ENCODE measurements at regions not wholly inside any gene's neighbourhood (a gene's known extent, or its start where the extent isn't known, plus 50 kb on each side); places are given as distances from the start of the nearest gene placed in this dataset.
A peak's percentile ranks its signal among the peaks of the same experiment; 100 is the strongest.

GRCh38 chr11:129300099-129300498 lies 75.5 kb upstream of the BARX2 start:
- no peak for TF ChIP-seq CHD4 (IDR thresholded peaks at IDR 0.05; ENCODE audit: borderline replicate concordance)
- no peak for TF ChIP-seq ZFP36 (IDR thresholded peaks at IDR 0.05; ENCODE audit: borderline replicate concordance, partially characterized antibody)
- no peak for TF ChIP-seq RAD21 (conservative IDR thresholded peaks at IDR 0.05 in 1 of 2, IDR thresholded peaks at IDR 0.05 in 1 of 2)
- no peak for TF ChIP-seq HOXB13 (CRISPR knock-in tag; IDR thresholded peaks at IDR 0.05; ENCODE audit: low read depth)
- TF ChIP-seq ZC3H11A (IDR thresholded peaks at IDR 0.05): no peak
- no peak for TF ChIP-seq FOXS1 (CRISPR knock-in tag; IDR thresholded peaks at IDR 0.05)
- TF ChIP-seq EHMT2 (IDR thresholded peaks at IDR 0.05; ENCODE audit: low read depth): no peak
- TF ChIP-seq FOSL2 (IDR thresholded peaks at IDR 0.05): no peak
- no peak for TF ChIP-seq FOSL2 (CRISPR knock-in tag; IDR thresholded peaks at IDR 0.05)
- TF ChIP-seq ATOH8 (CRISPR knock-in tag; IDR thresholded peaks at IDR 0.05; ENCODE audit: low read depth): no peak
- TF ChIP-seq HOXA7 (CRISPR knock-in tag; IDR thresholded peaks at IDR 0.05): no peak
- TF ChIP-seq RNF2 (IDR thresholded peaks at IDR 0.05; ENCODE audit: borderline replicate concordance, low read depth): no peak
- no peak for TF ChIP-seq BHLHE40 (IDR thresholded peaks at IDR 0.05; ENCODE audit: low read depth, low read length)
- TF ChIP-seq FOSB (CRISPR knock-in tag; IDR thresholded peaks at IDR 0.05): no peak
- no peak for TF ChIP-seq SREBF2 (IDR thresholded peaks at IDR 0.05)
- no peak for TF ChIP-seq CEBPB (IDR thresholded peaks at IDR 0.05)
- CTCF ChIA-PET: no interaction called here

GRCh38 chr11:129298988-129299387 lies 76.7 kb upstream of the BARX2 start:
- FAIRE-seq: no peak
- CTCF ChIA-PET: no interaction called here
- TF ChIP-seq EHMT2 (IDR thresholded peaks at IDR 0.05; ENCODE audit: low read depth): no peak
- peak; percentile 85 for TF ChIP-seq NFE2L2 (conservative IDR thresholded peaks at IDR 0.05; ENCODE audit: low read length)
- TF ChIP-seq POLR2AphosphoS2 (conservative IDR thresholded peaks at IDR 0.05; ENCODE audit: low read length): no peak
- peak; percentile 87 for TF ChIP-seq MAFK (IDR thresholded peaks at IDR 0.05; ENCODE audit: partially characterized antibody)
- Histone ChIP-seq H3K9me3 (no peaks in the 10 kb centered on the region), H3K27ac (peak overlapping the region in 1 of 2 experiments; percentile 13; a peak in 2 of 6 replicates), H3K4me3 (no peak overlapping the region), H3K4me1 (0 out of 3 replicates have a peak, but pooled peaks cover 3% of the 10 kb centered on the region), H3K4me2 (no peak overlapping the region)
- ATAC-seq: no peak
- 97% methylated on average over 2 of the region's 2 CpGs for WGBS (ENCODE audit: missing lambda C conversion rate)
- no peak for DNase-seq (ENCODE audit: low read depth in 1 of 2, low spot score in 1 of 2)
- POLR2A ChIA-PET: no interaction called here

More at GRCh38 chr11:129300099-129300498, 75.5 kb upstream of the BARX2 start:
- no peaks in the 10 kb centered on the region for H3K9me3 ChIP-seq
- H3K27ac ChIP-seq: no peak overlapping the region
- no peak for FAIRE-seq
- no peak for DNase-seq (ENCODE audit: low read depth in 1 of 2, low spot score in 1 of 2)
- ATAC-seq: no peak
- H3K4me3 ChIP-seq: no peak overlapping the region
- WGBS (ENCODE audit: missing lambda C conversion rate): 89% methylated on average over 3 of the region's 3 CpGs
- H3K4me2 ChIP-seq: no peak overlapping the region
- POLR2A ChIA-PET: no interaction called here
- 0 out of 3 replicates have a peak, but pooled peaks cover 3% of the 10 kb centered on the region for H3K4me1 ChIP-seq

- ChIA-PET POLR2A (no interaction called here), CTCF (interaction anchor here (0.9 to 2.5 kb wide), 2 partner anchors 26 to 36 kb away, joined by 4 to 5 read pairs; no protein-coding TSS in a partner anchor)
- DNase-seq (ENCODE audit: low read depth in 1 of 2, low spot score in 1 of 2) (no peak), ATAC-seq (no peak), FAIRE-seq (no peak)
- Histone ChIP-seq H3K9me3 (no peaks in the 10 kb centered on the region), H3K4me3 (no peak overlapping the region), H3K4me2 (no peak overlapping the region), H3K27ac (no peak overlapping the region), H3K4me1 (0 out of 3 replicates have a peak, but pooled peaks cover 3% of the 10 kb centered on the region)
- 70% methylated on average over 5 of the region's 5 CpGs for WGBS (ENCODE audit: missing lambda C conversion rate)
- TF ChIP-seq MYC (IDR thresholded peaks at IDR 0.05; ENCODE audit: borderline replicate concordance, low read length) (no peak), RNF2 (IDR thresholded peaks at IDR 0.05; ENCODE audit: borderline replicate concordance, low read depth) (no peak), CTCF (IDR thresholded peaks at IDR 0.05) (no peak), RAD21 (conservative IDR thresholded peaks at IDR 0.05 in 1 of 2, IDR thresholded peaks at IDR 0.05 in 1 of 2) (no peak), HOXB5 (CRISPR knock-in tag; IDR thresholded peaks at IDR 0.05) (no peak), KDM5A (IDR thresholded peaks at IDR 0.05) (no peak), REST (IDR thresholded peaks at IDR 0.05) (no peak), ZNF302 (CRISPR knock-in tag; IDR thresholded peaks at IDR 0.05) (no peak), ESRRA (IDR thresholded peaks at IDR 0.05; ENCODE audit: borderline replicate concordance, low read length) (no peak), FOSB (CRISPR knock-in tag; IDR thresholded peaks at IDR 0.05) (no peak), SREBF2 (IDR thresholded peaks at IDR 0.05) (no peak), HEYL (CRISPR knock-in tag; IDR thresholded peaks at IDR 0.05) (no peak), ZFP36 (IDR thresholded peaks at IDR 0.05; ENCODE audit: borderline replicate concordance, partially characterized antibody) (no peak), PHF8 (IDR thresholded peaks at IDR 0.05; ENCODE audit: borderline replicate concordance, low read depth) (no peak), HOXA7 (CRISPR knock-in tag; IDR thresholded peaks at IDR 0.05) (no peak), JUNB (IDR thresholded peaks at IDR 0.05) (no peak), SMC3 (IDR thresholded peaks at IDR 0.05) (no peak)
Observed at GRCh38 chr11:129295746-129296145, 79.9 kb upstream of the BARX2 start.
